BE2C (cell line): ENCODE measurements at regions not wholly inside any gene's neighbourhood (a gene's known extent, or its start where the extent isn't known, plus 50 kb on each side); places are given as distances from the start of the nearest gene placed in this dataset.

Source experiments
- DNase-seq: peaks from one replicate; pipeline ENCODE4 v3.0.0-alpha.2; 2020
- H3K27me3 ChIP-seq: fragments of 250-450 bp; sonication (Bioruptor Pico); 2 replicates; pipeline ENCODE4 v1.5.1; 2020; ENCODE audit warnings: mild to moderate bottlenecking
- H3K36me3 ChIP-seq: fragments of 250-450 bp; sonication (Bioruptor Pico); 2 replicates; pipeline ENCODE4 v1.5.1; 2020; ENCODE audit warnings: mild to moderate bottlenecking
- H3K4me1 ChIP-seq: fragments of 250-450 bp; sonication (Bioruptor Pico); 2 replicates; pipeline ENCODE4 v1.5.1; 2020
- H3K4me3 ChIP-seq: 2 replicates; pipeline ENCODE4 v1.5.1; 2011; ENCODE audit warnings: low read depth, low read length
- H3K9me3 ChIP-seq: fragments of 250-450 bp; sonication (Bioruptor Pico); 2 replicates; pipeline ENCODE4 v1.5.1; 2020
- TF ChIP-seq, protein P1 (sequence below): IDR thresholded peaks from 2 replicates; pipeline ENCODE4 v1.5.1; 2012; ENCODE audit warnings: mild to moderate bottlenecking, low read depth, low read length

DNA sequence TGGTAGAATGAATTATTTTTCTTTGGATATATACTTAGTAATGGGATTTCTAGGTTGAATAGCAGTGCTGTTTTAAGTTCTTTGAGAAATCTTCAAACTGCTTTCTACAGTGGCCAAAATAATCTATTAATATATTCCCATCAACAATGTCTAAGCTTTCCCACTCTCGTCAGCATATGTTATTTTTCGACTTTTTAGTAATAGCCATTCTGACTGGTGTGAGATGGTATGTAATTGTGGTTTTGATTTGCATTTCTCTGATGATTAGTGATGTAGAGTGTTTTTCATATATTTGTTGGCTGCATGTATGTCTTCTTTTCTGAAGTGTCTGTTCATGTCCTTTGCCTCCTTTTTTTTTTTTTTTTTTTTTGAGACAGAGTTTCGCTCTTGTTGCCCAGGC lies 90.2 kb upstream of the CSNK1A1L start:
- Histone ChIP-seq H3K27me3 (no peaks in the 10 kb centered on the region), H3K9me3 (no peaks in the 10 kb centered on the region), H3K4me1 (no peaks in the 10 kb centered on the region), H3K36me3 (no peaks in the 10 kb centered on the region), H3K4me3 (no peak overlapping the region)
- no peak for DNase-seq
- TF ChIP-seq, protein P1, sequence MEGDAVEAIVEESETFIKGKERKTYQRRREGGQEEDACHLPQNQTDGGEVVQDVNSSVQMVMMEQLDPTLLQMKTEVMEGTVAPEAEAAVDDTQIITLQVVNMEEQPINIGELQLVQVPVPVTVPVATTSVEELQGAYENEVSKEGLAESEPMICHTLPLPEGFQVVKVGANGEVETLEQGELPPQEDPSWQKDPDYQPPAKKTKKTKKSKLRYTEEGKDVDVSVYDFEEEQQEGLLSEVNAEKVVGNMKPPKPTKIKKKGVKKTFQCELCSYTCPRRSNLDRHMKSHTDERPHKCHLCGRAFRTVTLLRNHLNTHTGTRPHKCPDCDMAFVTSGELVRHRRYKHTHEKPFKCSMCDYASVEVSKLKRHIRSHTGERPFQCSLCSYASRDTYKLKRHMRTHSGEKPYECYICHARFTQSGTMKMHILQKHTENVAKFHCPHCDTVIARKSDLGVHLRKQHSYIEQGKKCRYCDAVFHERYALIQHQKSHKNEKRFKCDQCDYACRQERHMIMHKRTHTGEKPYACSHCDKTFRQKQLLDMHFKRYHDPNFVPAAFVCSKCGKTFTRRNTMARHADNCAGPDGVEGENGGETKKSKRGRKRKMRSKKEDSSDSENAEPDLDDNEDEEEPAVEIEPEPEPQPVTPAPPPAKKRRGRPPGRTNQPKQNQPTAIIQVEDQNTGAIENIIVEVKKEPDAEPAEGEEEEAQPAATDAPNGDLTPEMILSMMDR: no peak

DNA sequence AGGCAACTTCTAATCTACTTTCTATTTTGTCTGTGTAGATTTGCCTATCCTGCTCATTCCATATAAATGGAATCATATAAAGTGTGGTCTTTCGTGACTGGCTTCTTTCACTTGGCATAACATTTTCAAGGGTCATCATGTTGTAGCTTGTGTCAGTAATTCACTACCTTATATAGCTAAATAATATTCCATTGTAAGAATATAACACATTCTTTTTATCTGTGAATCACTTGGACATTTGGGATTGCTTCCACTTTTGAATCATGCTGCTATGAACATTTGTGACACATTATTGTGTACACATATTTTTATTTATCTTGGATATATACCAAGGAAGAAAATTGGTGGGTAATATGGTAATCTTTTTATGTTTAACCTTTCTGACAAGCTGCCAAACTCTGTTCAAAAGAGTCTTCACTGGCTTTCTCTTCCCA lies 89.0 kb upstream of the CSNK1A1L start:
- Histone ChIP-seq H3K27me3 (no peaks in the 10 kb centered on the region), H3K9me3 (no peaks in the 10 kb centered on the region), H3K4me1 (no peaks in the 10 kb centered on the region), H3K4me3 (no peak overlapping the region), H3K36me3 (no peaks in the 10 kb centered on the region)
- DNase-seq: no peak
- TF ChIP-seq, protein P1: no peak

DNA sequence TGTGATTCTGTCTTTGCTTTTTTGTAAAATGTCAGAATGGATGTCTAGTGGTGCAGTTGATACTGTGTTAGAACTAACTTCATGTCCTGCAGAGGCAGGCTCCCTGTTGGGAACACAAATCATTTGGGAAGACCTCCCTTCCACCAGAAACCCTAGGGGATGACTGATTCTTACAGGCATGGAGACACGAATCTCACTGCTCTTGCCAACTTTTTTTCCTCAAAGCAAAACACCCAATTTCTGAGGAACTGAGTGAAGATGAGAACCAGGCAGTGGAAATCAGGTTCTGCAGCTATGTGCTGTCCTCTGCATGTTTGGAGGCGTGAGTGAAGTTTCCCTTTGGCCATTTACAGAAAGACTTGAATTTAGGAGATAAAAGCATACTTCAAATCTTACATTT lies 87.5 kb upstream of the CSNK1A1L start:
- DNase-seq: no peak
- Histone ChIP-seq H3K36me3 (no peaks in the 10 kb centered on the region), H3K27me3 (no peaks in the 10 kb centered on the region), H3K4me3 (no peak overlapping the region), H3K9me3 (no peaks in the 10 kb centered on the region), H3K4me1 (no peaks in the 10 kb centered on the region)
- TF ChIP-seq, protein P1: no peak

DNA sequence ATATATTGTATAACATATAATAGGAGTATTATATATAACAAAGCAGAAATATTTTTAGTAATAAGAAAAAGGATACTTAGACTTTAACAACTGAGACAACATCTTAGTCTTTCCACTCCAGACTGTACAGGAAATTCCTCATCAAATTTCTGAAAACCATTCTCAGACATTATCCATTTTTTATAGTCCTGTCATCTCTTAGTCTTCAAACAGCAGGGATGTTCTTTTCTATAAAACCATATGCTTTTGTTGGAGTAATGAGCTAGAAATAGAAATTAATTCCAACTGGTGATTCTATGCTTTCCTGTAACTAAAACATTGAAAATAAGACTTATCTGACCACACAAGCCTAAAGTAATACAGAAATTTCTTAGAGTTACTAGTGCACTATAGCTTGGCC lies 82.2 kb upstream of the CSNK1A1L start:
- H3K27me3 ChIP-seq: no peaks in the 10 kb centered on the region
- no peak overlapping the region for H3K4me3 ChIP-seq
- DNase-seq: no peak
- H3K9me3 ChIP-seq: no peaks in the 10 kb centered on the region
- H3K4me1 ChIP-seq: no peaks in the 10 kb centered on the region
- H3K36me3 ChIP-seq: no peaks in the 10 kb centered on the region
- TF ChIP-seq, protein P1: no peak

DNA sequence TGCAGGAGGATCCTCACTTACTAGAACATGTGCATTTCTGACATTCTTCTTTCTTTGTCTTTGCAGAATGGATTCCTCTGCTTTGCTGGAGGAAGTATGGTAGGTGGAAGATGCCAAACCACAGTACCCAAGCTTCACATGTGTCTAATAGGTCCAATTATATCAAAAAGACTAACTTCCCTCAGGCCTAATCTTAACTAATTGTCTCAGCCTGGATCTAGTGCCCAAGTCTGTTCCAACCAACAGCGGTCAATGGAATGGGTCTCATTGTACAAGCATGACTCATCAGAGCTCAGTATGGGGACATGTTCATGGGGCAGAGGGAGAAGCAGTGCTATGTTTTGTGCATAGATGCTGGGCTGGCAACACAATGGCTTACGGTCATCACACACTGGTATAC lies 81.6 kb upstream of the CSNK1A1L start:
- no peak overlapping the region for H3K4me3 ChIP-seq
- H3K36me3 ChIP-seq: no peaks in the 10 kb centered on the region
- H3K27me3 ChIP-seq: no peaks in the 10 kb centered on the region
- H3K4me1 ChIP-seq: no peaks in the 10 kb centered on the region
- no peaks in the 10 kb centered on the region for H3K9me3 ChIP-seq
- DNase-seq: no peak
- TF ChIP-seq, protein P1: no peak

DNA sequence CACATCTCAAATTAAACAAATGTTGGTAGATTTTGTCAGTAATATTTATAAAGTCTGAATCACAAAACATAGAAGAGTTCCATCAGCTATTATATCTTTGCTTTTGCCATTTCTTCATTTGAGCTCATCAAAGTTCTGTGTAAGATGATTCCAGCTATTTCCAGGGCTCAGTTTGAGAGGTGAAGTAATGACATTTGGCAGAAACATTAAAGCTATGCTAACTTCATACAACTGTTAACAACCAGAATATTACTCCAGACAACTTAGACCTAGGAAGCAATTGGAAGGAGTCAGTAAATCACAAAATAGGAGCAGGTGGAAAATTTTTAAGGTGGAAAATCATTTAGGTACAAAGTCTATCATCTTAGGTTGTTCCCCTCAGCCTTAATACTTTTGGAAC lies 76.2 kb upstream of the CSNK1A1L start:
- no peak for DNase-seq
- H3K9me3 ChIP-seq: no peaks in the 10 kb centered on the region
- no peaks in the 10 kb centered on the region for H3K27me3 ChIP-seq
- H3K4me1 ChIP-seq: no peaks in the 10 kb centered on the region
- TF ChIP-seq, protein P1: no peak
- no peak overlapping the region for H3K4me3 ChIP-seq
- no peaks in the 10 kb centered on the region for H3K36me3 ChIP-seq
